Neural cell (in vitro differentiated cells): ENCODE measurements at regions not wholly inside any gene's neighbourhood (a gene's known extent, or its start where the extent isn't known, plus 50 kb on each side); places are given as distances from the start of the nearest gene placed in this dataset.

Source experiments
- H2AFZ ChIP-seq: fragments of 200-600, 300-800 bp; sonication (generic), shearing (Covaris generic); 2 replicates; pipeline ENCODE4 v1.6.0; 2014; ENCODE audit warnings: low read depth, mild to moderate bottlenecking, antibody characterized with exemption, low read length, moderate library complexity
- H3F3A ChIP-seq: fragments of 200-600 bp; shearing (Covaris generic); 2 replicates; pipeline ENCODE4 v1.6.1; 2016; ENCODE audit warnings: mild to moderate bottlenecking, moderate library complexity, mixed read lengths, antibody characterized with exemption, low read length; ENCODE audit not compliant: insufficient read depth, poor library complexity, severe bottlenecking
- H3K27ac ChIP-seq: fragments of 200-600, 300-800 bp; sonication (generic), shearing (Covaris generic); 2 replicates; pipeline ENCODE4 v1.5.1; 2014; ENCODE audit warnings: mild to moderate bottlenecking, low read length, moderate library complexity
- H3K27me3 ChIP-seq: fragments of 300-800, 200-600 bp; sonication (generic), shearing (Covaris generic); 2 replicates; pipeline ENCODE4 v1.6.0; 2014; ENCODE audit warnings: mild to moderate bottlenecking, low read depth, low read length, moderate library complexity; ENCODE audit not compliant: insufficient read depth
- H3K36me3 ChIP-seq: fragments of 300-800, 200-600 bp; sonication (generic), shearing (Covaris generic); 2 replicates; pipeline ENCODE4 v1.5.1; 2014; ENCODE audit warnings: mild to moderate bottlenecking, antibody characterized with exemption, low read length, moderate library complexity; ENCODE audit not compliant: insufficient read depth
- H3K4me2 ChIP-seq: fragments of 300-800, 200-600 bp; sonication (generic), shearing (Covaris generic); 2 replicates; pipeline ENCODE4 v1.6.0; 2014; ENCODE audit warnings: mild to moderate bottlenecking, low read length
- H3K4me3 ChIP-seq: fragments of 300-800, 200-600 bp; sonication (generic), shearing (Covaris generic); 2 replicates; pipeline ENCODE4 v1.5.1; 2014; ENCODE audit warnings: mild to moderate bottlenecking, low read length, moderate library complexity
- H3K79me2 ChIP-seq: fragments of 200-600 bp; shearing (Covaris generic); replicated peaks from 2 replicates; pipeline ENCODE4 v1.6.0; 2014; ENCODE audit warnings: mild to moderate bottlenecking, low read length, moderate library complexity; ENCODE audit not compliant: insufficient read depth
- H3K9ac ChIP-seq: fragments of 300-800, 200-600 bp; sonication (generic), shearing (Covaris generic); 2 replicates; pipeline ENCODE4 v1.6.1; 2016; ENCODE audit warnings: mild to moderate bottlenecking, low read length, mixed read lengths
- H3K9me2 ChIP-seq: fragments of 200-600 bp; shearing (Covaris generic); 2 replicates; pipeline ENCODE4 v1.6.1; 2016; ENCODE audit warnings: mild to moderate bottlenecking, low read length, mixed read lengths; ENCODE audit not compliant: insufficient read depth
- H3K9me3 ChIP-seq: fragments of 200-600, 300-800 bp; sonication (generic), shearing (Covaris generic); 2 replicates; pipeline ENCODE4 v1.6.1; 2016; ENCODE audit warnings: mild to moderate bottlenecking, mixed run types, low read length, moderate library complexity, mixed read lengths
- H4K20me1 ChIP-seq: fragments of 200-600 bp; shearing (Covaris generic); 2 replicates; pipeline ENCODE4 v1.6.1; 2016; ENCODE audit warnings: mild to moderate bottlenecking, mixed run types; ENCODE audit not compliant: insufficient read depth
- CTCF ChIP-seq: fragments of 450-650 bp; IDR thresholded peaks from 2 replicates; pipeline ENCODE4 v1.5.1; 2014; ENCODE audit warnings: antibody characterized with exemption, mild to moderate bottlenecking, moderate library complexity; ENCODE audit not compliant: poor library complexity, severe bottlenecking
- EP300 ChIP-seq: fragments of 450-650 bp; conservative IDR thresholded peaks from 2 replicates; pipeline ENCODE4 v1.6.1; 2014; ENCODE audit warnings: antibody characterized with exemption, mild to moderate bottlenecking, moderate library complexity; ENCODE audit not compliant: poor library complexity, severe bottlenecking
- EZH2 ChIP-seq: fragments of 200-600, 300-800 bp; shearing (Covaris generic), sonication (generic); IDR thresholded peaks from 2 replicates; pipeline ENCODE4 v1.6.1; 2014; ENCODE audit warnings: antibody characterized with exemption, low read length, borderline replicate concordance, mild to moderate bottlenecking; ENCODE audit not compliant: insufficient read depth, poor library complexity, severe bottlenecking
- MXI1 ChIP-seq: fragments of 450-650 bp; conservative IDR thresholded peaks from 2 replicates; pipeline ENCODE4 v1.6.1; 2014; ENCODE audit warnings: antibody characterized with exemption, mild to moderate bottlenecking; ENCODE audit not compliant: poor library complexity, severe bottlenecking
- POLR2AphosphoS5 ChIP-seq: IDR thresholded peaks from 2 replicates; pipeline ENCODE4 v1.6.1; 2012
- RAD21 ChIP-seq: fragments of 450-650 bp; conservative IDR thresholded peaks from 2 replicates; pipeline ENCODE4 v1.6.1; 2014; ENCODE audit warnings: antibody characterized with exemption, mild to moderate bottlenecking, moderate library complexity
- REST ChIP-seq: IDR thresholded peaks from 2 replicates; pipeline ENCODE4 v1.6.1; 2012; ENCODE audit warnings: borderline replicate concordance
- SMC3 ChIP-seq: fragments of 450-650 bp; conservative IDR thresholded peaks from 2 replicates; pipeline ENCODE4 v1.6.1; 2014; ENCODE audit warnings: antibody characterized with exemption, mild to moderate bottlenecking, moderate library complexity; ENCODE audit not compliant: poor library complexity
- TAF1 ChIP-seq: IDR thresholded peaks from 2 replicates; pipeline ENCODE4 v1.6.1; 2012; ENCODE audit warnings: low read depth

GRCh38 chr5:82796643-82797416, 280.4 kb downstream of the TMEM167A start:
- Histone ChIP-seq H3K4me2 (no peak overlapping the region), H3F3A (no peaks in the 10 kb centered on the region), H3K4me3 (no peak overlapping the region), H3K9me2 (no peaks in the 10 kb centered on the region), H3K27ac (no peak overlapping the region), H3K79me2 (no peaks in the 10 kb centered on the region), H2AFZ (no peak overlapping the region), H3K9me3 (no peaks in the 10 kb centered on the region), H3K9ac (no peak overlapping the region), H4K20me1 (no peaks in the 10 kb centered on the region), H3K27me3 (no peaks in the 10 kb centered on the region), H3K36me3 (no peaks in the 10 kb centered on the region)
- TF ChIP-seq CTCF: no peak
- TF ChIP-seq TAF1: no peak
- TF ChIP-seq EZH2: no peak
- no peak for TF ChIP-seq MXI1
- TF ChIP-seq SMC3: no peak
- no peak for TF ChIP-seq RAD21
- no peak for TF ChIP-seq EP300
- TF ChIP-seq REST: no peak
- TF ChIP-seq POLR2AphosphoS5: no peak

- no peaks in the 10 kb centered on the region for H3K79me2 ChIP-seq
- H3K27me3 ChIP-seq: no peaks in the 10 kb centered on the region
- H3K9me2 ChIP-seq: no peaks in the 10 kb centered on the region
- no peak overlapping the region for H3K4me2 ChIP-seq
- no peak overlapping the region for H3K9ac ChIP-seq
- H3K9me3 ChIP-seq: no peaks in the 10 kb centered on the region
- H3K4me3 ChIP-seq: no peak overlapping the region
- H3K27ac ChIP-seq: no peak overlapping the region
- no peak overlapping the region for H2AFZ ChIP-seq
- TF ChIP-seq MXI1 (no peak), REST (no peak), CTCF (no peak), EP300 (no peak), POLR2AphosphoS5 (no peak), RAD21 (no peak), TAF1 (no peak), SMC3 (no peak), EZH2 (no peak)
- H3K36me3 ChIP-seq: no peaks in the 10 kb centered on the region
- H3F3A ChIP-seq: no peaks in the 10 kb centered on the region
- no peaks in the 10 kb centered on the region for H4K20me1 ChIP-seq
Observed at GRCh38 chr5:82794876-82795275, 282.3 kb downstream of the TMEM167A start.
